ENCODE measurements at regions not wholly inside any gene's neighbourhood (a gene's known extent, or its start where the extent isn't known, plus 50 kb on each side); places are given as distances from the start of the nearest gene placed in this dataset.

DNA sequence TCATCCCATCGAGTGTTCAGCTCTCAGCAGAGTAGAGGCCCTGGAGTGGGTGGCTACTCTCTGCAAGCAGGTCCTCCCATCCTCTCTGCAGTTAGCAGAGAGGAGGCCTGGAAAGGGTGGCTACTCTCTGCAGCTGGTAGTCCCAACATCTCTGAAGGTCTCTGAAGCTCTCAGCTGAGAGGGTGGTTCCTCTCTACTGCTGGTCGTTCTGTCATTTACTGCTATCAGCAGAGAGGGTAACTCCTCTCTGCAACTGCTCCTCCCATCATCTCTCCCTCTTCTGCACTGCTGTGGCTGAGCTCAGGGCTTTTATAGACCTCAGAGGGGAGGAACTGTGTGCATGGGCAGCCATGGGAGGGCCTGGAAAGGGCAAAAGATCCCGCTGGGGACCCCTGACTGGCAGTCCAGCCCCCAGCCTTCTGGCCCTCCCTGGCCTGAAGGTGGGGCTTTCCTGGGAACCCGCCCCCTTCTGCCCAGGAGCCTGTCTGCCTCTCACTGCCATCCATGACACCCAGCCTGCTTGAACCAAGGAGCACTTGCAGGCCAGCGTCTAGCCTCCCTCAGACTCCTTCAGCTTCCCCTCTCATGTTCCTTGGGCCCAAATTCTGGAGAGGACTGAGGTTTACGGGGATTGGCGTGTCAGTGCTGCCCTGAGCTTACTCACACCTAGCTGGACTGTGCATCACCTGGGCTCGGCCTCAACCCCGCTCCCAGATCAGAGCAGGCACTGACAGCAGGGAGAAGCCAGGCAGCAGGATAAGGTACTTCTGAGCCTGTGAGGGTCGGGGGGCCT lies 898.3 kb upstream of the NEGR1 start:
- H3K9ac ChIP-seq (ENCODE audit: insufficient read length): no peak overlapping the region
- no peak for DNase-seq (ENCODE audit: low read depth, low spot score)
- no peak overlapping the region for H3K27ac ChIP-seq
- no peaks in the 10 kb centered on the region for H3K36me3 ChIP-seq (ENCODE audit: insufficient read depth, low read length)
- no peaks in the 10 kb centered on the region for H3K9me3 ChIP-seq (ENCODE audit: low read depth, low read length)
- TF ChIP-seq POLR2AphosphoS5 (IDR thresholded peaks at IDR 0.05; ENCODE audit: borderline replicate concordance, low read depth, low read length): no peak
- TF ChIP-seq FOXP2 (optimal IDR thresholded peaks at IDR 0.05; ENCODE audit: control extremely low read depth, extremely low read length, insufficient read depth): no peak
- TF ChIP-seq EZH2 (IDR thresholded peaks at IDR 0.05): no peak
- H3K4me3 ChIP-seq: no peak overlapping the region

- Histone ChIP-seq H3K9me3 (ENCODE audit: low read depth, low read length) (no peaks in the 10 kb centered on the region), H3K4me3 (no peak overlapping the region), H3K36me3 (ENCODE audit: insufficient read depth, low read length) (no peaks in the 10 kb centered on the region), H3K9ac (ENCODE audit: insufficient read length) (no peak overlapping the region), H3K27ac (no peak overlapping the region)
- DNase-seq (ENCODE audit: low read depth, low spot score): no peak
- no peak for TF ChIP-seq FOXP2 (optimal IDR thresholded peaks at IDR 0.05; ENCODE audit: control extremely low read depth, extremely low read length, insufficient read depth)
- no peak for TF ChIP-seq POLR2AphosphoS5 (IDR thresholded peaks at IDR 0.05; ENCODE audit: borderline replicate concordance, low read depth, low read length)
- no peak for TF ChIP-seq EZH2 (IDR thresholded peaks at IDR 0.05)
Observed at GRCh38 chr1:73176902-73177301, 894.6 kb upstream of the NEGR1 start.

DNA sequence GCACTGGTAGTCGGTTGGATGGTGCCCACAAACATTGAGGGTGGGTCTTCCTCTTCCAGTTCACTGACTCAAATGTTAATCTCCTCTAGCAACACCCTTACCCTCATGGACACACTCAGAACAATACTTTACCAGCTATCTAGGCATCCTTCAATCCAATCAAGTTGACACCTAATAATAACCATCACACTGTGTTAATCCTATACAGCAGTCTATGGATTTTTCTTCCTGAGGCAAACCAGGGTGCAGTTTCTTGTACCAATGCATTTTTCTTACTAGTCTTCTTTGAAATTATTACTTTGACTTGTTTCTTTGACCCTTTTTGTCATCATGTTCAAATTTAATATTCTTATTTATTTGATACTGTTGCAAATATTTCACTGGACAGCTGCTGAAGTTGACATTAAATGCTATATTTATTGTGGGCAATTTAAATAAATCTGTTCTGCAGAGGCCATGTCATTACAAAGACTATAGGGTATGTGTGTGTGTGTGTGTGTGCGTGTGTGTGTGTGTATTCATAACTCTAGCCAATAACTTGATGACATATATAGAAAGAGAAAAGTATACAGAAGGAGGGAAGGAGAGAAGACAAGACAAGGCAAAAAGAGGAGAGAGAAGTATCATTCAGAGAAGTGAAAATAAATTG lies 884.8 kb upstream of the NEGR1 start:
- no peaks in the 10 kb centered on the region for H3K36me3 ChIP-seq (ENCODE audit: insufficient read depth, low read length)
- no peak overlapping the region for H3K4me3 ChIP-seq
- DNase-seq (ENCODE audit: low read depth, low spot score): no peak
- TF ChIP-seq FOXP2 (optimal IDR thresholded peaks at IDR 0.05; ENCODE audit: control extremely low read depth, extremely low read length, insufficient read depth): no peak
- TF ChIP-seq POLR2AphosphoS5 (IDR thresholded peaks at IDR 0.05; ENCODE audit: borderline replicate concordance, low read depth, low read length): no peak
- H3K9ac ChIP-seq (ENCODE audit: insufficient read length): no peak overlapping the region
- no peak overlapping the region for H3K27ac ChIP-seq
- no peaks in the 10 kb centered on the region for H3K9me3 ChIP-seq (ENCODE audit: low read depth, low read length)

DNA sequence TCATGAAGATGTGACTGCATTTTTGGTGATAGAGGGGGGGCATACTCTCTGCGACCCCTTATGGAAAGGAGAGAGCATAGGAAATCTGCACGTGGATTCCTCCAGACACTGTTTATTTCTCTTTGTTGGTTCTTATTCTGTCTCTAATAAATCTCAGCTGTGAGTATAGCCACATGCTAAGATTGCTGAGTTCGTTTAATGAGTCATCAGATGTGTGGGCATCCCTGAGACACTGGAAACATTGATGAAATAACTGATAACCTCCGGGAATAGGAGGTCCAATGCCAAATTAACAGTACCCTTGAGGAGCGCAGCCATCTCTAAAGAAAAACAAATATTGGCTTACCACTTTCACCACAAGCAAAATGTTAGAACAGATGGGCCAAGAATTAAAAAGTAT lies 880.2 kb upstream of the NEGR1 start:
- Histone ChIP-seq H3K27ac (no peak overlapping the region), H3K9me3 (ENCODE audit: low read depth, low read length) (no peaks in the 10 kb centered on the region), H3K4me3 (no peak overlapping the region), H3K36me3 (ENCODE audit: insufficient read depth, low read length) (no peaks in the 10 kb centered on the region), H3K9ac (ENCODE audit: insufficient read length) (no peak overlapping the region)
- TF ChIP-seq FOXP2 (optimal IDR thresholded peaks at IDR 0.05; ENCODE audit: control extremely low read depth, extremely low read length, insufficient read depth) (no peak), POLR2AphosphoS5 (IDR thresholded peaks at IDR 0.05; ENCODE audit: borderline replicate concordance, low read depth, low read length) (no peak), EZH2 (IDR thresholded peaks at IDR 0.05) (no peak)
- no peak for DNase-seq (ENCODE audit: low read depth, low spot score)

DNA sequence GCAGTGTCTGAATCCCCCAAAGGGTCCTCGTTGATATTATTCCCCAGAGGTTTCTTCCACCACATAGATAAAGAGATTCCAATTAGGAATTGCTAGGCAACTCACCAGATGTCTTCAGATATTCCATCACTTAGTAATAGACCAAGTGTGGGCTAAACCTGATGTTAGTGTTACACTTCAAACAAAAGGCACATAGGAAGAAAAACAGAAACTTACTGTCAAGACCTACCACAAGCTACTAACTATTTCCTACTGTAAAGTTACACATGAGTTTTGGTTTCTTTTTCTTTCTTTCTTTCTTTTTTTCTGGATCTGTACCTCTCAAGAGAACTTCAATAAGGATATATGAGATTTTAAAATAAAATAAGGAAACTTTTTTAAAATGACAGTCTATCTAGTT lies 879.1 kb upstream of the NEGR1 start:
- TF ChIP-seq EZH2 (IDR thresholded peaks at IDR 0.05): no peak
- TF ChIP-seq POLR2AphosphoS5 (IDR thresholded peaks at IDR 0.05; ENCODE audit: borderline replicate concordance, low read depth, low read length): no peak
- TF ChIP-seq FOXP2 (optimal IDR thresholded peaks at IDR 0.05; ENCODE audit: control extremely low read depth, extremely low read length, insufficient read depth): no peak
- Histone ChIP-seq H3K36me3 (ENCODE audit: insufficient read depth, low read length) (no peaks in the 10 kb centered on the region), H3K4me3 (no peak overlapping the region), H3K9ac (ENCODE audit: insufficient read length) (no peak overlapping the region), H3K27ac (no peak overlapping the region), H3K9me3 (ENCODE audit: low read depth, low read length) (no peaks in the 10 kb centered on the region)
- no peak for DNase-seq (ENCODE audit: low read depth, low spot score)

- no peak overlapping the region for H3K9ac ChIP-seq (ENCODE audit: insufficient read length)
- TF ChIP-seq POLR2AphosphoS5 (IDR thresholded peaks at IDR 0.05; ENCODE audit: borderline replicate concordance, low read depth, low read length) (no peak), EZH2 (IDR thresholded peaks at IDR 0.05) (no peak), FOXP2 (optimal IDR thresholded peaks at IDR 0.05; ENCODE audit: control extremely low read depth, extremely low read length, insufficient read depth) (no peak)
- H3K27ac ChIP-seq: no peak overlapping the region
- no peak overlapping the region for H3K4me3 ChIP-seq
- no peaks in the 10 kb centered on the region for H3K36me3 ChIP-seq (ENCODE audit: insufficient read depth, low read length)
- no peak for DNase-seq (ENCODE audit: low read depth, low spot score)
- no peaks in the 10 kb centered on the region for H3K9me3 ChIP-seq (ENCODE audit: low read depth, low read length)
Observed at GRCh38 chr1:73160759-73161158, 878.4 kb upstream of the NEGR1 start.

GRCh38 chr1:73144311-73144710 lies 862.0 kb upstream of the NEGR1 start:
- DNase-seq (ENCODE audit: low read depth, low spot score): no peak
- H3K9me3 ChIP-seq (ENCODE audit: low read depth, low read length): no peaks in the 10 kb centered on the region
- TF ChIP-seq FOXP2 (optimal IDR thresholded peaks at IDR 0.05; ENCODE audit: control extremely low read depth, extremely low read length, insufficient read depth): no peak
- no peak for TF ChIP-seq EZH2 (IDR thresholded peaks at IDR 0.05)
- no peak for TF ChIP-seq POLR2AphosphoS5 (IDR thresholded peaks at IDR 0.05; ENCODE audit: borderline replicate concordance, low read depth, low read length)

DNA sequence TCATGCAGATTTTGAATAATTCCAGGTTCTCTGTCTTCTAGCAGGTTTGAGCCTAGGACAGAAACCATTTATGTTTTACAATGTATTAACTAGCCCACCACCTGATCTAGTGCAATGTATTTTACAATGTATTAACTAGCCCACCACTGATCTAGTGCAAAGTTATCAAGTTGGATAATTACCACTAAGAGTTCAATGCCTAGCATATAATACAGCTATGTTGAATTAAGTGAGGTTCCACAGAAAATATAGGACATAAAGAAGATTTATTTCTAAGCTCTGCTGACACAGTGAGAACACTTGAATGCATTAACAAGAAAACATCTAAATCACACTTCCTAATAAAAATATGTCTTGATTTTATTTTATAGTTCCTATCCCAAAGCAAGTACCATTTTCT lies 854.6 kb upstream of the NEGR1 start:
- peak; percentile 26 for DNase-seq (ENCODE audit: low read depth, low spot score)
- Histone ChIP-seq H3K36me3 (ENCODE audit: insufficient read depth, low read length) (no peaks in the 10 kb centered on the region), H3K9me3 (ENCODE audit: low read depth, low read length) (no peaks in the 10 kb centered on the region), H3K27ac (no peak overlapping the region), H3K9ac (ENCODE audit: insufficient read length) (no peak overlapping the region), H3K4me3 (no peak overlapping the region)
- TF ChIP-seq POLR2AphosphoS5 (IDR thresholded peaks at IDR 0.05; ENCODE audit: borderline replicate concordance, low read depth, low read length): peak; percentile 53; the same call in 1 of the 2 replicates
- TF ChIP-seq EZH2 (IDR thresholded peaks at IDR 0.05): no peak

More at GRCh38 chr1:73144311-73144710, 862.0 kb upstream of the NEGR1 start:
- no peak overlapping the region for H3K27ac ChIP-seq
- H3K4me3 ChIP-seq: no peak overlapping the region
- no peak overlapping the region for H3K9ac ChIP-seq (ENCODE audit: insufficient read length)
- H3K36me3 ChIP-seq (ENCODE audit: insufficient read depth, low read length): no peaks in the 10 kb centered on the region
